Endodermal cell (in vitro differentiated cells): ENCODE measurements at regions not wholly inside any gene's neighbourhood (a gene's known extent, or its start where the extent isn't known, plus 50 kb on each side); places are given as distances from the start of the nearest gene placed in this dataset.
A peak's percentile ranks its signal among the peaks of the same experiment; 100 is the strongest.
"Not testable (repeated sequence)": the region's sequence is repeated elsewhere in the genome, so short reads cannot be mapped to it uniquely, and the experiment has no call there.

Experiments used
- DNase-seq: peaks from one replicate; pipeline ENCODE4 v3.0.0-alpha.2; 2017
- H3K27ac ChIP-seq: 2 replicates; pipeline ENCODE4 v1.5.1; 2013; ENCODE audit warnings: mild to moderate bottlenecking, low read depth, low read length, moderate library complexity
- H3K27me3 ChIP-seq: 2 replicates; pipeline ENCODE4 v1.6.1; 2013; ENCODE audit warnings: mild to moderate bottlenecking, low read length, moderate library complexity; ENCODE audit not compliant: insufficient read depth, control insufficient read depth, poor library complexity, severe bottlenecking
- H3K36me3 ChIP-seq: 2 replicates; pipeline ENCODE4 v1.7.0; 2013; ENCODE audit warnings: mild to moderate bottlenecking, low read length, moderate library complexity; ENCODE audit not compliant: control insufficient read depth, insufficient read depth
- H3K4me1 ChIP-seq: one replicate; pipeline ENCODE4 v1.7.0; 2013; ENCODE audit warnings: low read length; ENCODE audit not compliant: control insufficient read depth, insufficient read depth
- H3K4me3 ChIP-seq: 2 replicates; pipeline ENCODE4 v1.5.1; 2013; ENCODE audit warnings: mild to moderate bottlenecking, low read length, moderate library complexity
- H3K9ac ChIP-seq: 2 replicates; pipeline ENCODE4 v1.6.1; 2013; ENCODE audit warnings: mild to moderate bottlenecking, low read length, moderate library complexity; ENCODE audit not compliant: poor library complexity, severe bottlenecking; ENCODE audit errors: extremely low read depth
- H3K9me3 ChIP-seq: 2 replicates; pipeline ENCODE4 v1.6.1; 2013; ENCODE audit warnings: mild to moderate bottlenecking, low read length, moderate library complexity; ENCODE audit not compliant: control insufficient read depth
- H3K27ac Mint-ChIP-seq: 2 replicates; pipeline ENCODE4 v1.8.0; 2020; ENCODE audit warnings: mixed read lengths
- H3K27me3 Mint-ChIP-seq: 2 replicates; pipeline ENCODE4 v1.8.0; 2021; ENCODE audit warnings: mild to moderate bottlenecking, mixed read lengths; ENCODE audit not compliant: insufficient read depth
- H3K36me3 Mint-ChIP-seq: 2 replicates; pipeline ENCODE4 v1.8.0; 2020; ENCODE audit warnings: low read depth, mixed read lengths
- H3K4me1 Mint-ChIP-seq: 2 replicates; pipeline ENCODE4 v1.8.0; 2020; ENCODE audit warnings: mixed read lengths
- H3K4me3 Mint-ChIP-seq: 2 replicates; pipeline ENCODE4 v1.8.0; 2020; ENCODE audit warnings: mild to moderate bottlenecking, moderate library complexity, mixed read lengths
- H3K9me3 Mint-ChIP-seq: 2 replicates; pipeline ENCODE4 v1.8.0; 2020; ENCODE audit warnings: mild to moderate bottlenecking, mixed read lengths
- CTCF ChIP-seq: fragments of 200-600 bp; sonication (generic); conservative IDR thresholded peaks from 2 replicates; pipeline ENCODE4 v1.5.0; 2021; ENCODE audit warnings: antibody characterized with exemption, mild to moderate bottlenecking
- WGBS, 2 experiments: methylation state at CpG; one replicate each; pipeline versions ENCODE4 v1.1.5 to v1.1.7; 2013; ENCODE audit warnings: missing lambda C conversion rate in 2 of 2, mixed read lengths in 1 of 2; ENCODE audit not compliant: insufficient coverage in 1 of 2, insufficient read length in 1 of 2; 5-methylcytosine and 5-hydroxymethylcytosine counted together

- Histone ChIP-seq H3K4me3 (no peak overlapping the region), H3K27ac (no peak overlapping the region), H3K9me3 (peaks cover 5% of the 10 kb centered on the region), H3K27me3 (no peaks in the 10 kb centered on the region), H3K9ac (no peak overlapping the region), H3K4me1 (no peaks in the 10 kb centered on the region), H3K36me3 (peaks cover 5% of the 10 kb centered on the region)
- no peak overlapping the region for H3K27ac Mint-ChIP-seq
- no peak overlapping the region for H3K4me3 Mint-ChIP-seq
- peaks cover 38% of the 10 kb centered on the region for H3K36me3 Mint-ChIP-seq
- no peaks in the 10 kb centered on the region for H3K27me3 Mint-ChIP-seq
- peaks cover 19% of the 10 kb centered on the region for H3K9me3 Mint-ChIP-seq
- DNase-seq = no peak
- H3K4me1 Mint-ChIP-seq = peaks cover 6% of the 10 kb centered on the region
- TF ChIP-seq CTCF = no peak
- WGBS, 2 experiments = 100% methylated on average over 1 of the region's 1 CpG; no CpG with 5 or more reads in 1 of the 2 experiments
Observed at GRCh38 chr3:51604212-51604611, 65.7 kb downstream of the RAD54L2 start.

- 88 to 96% methylated on average over 2 to 3 of the region's 3 CpGs for WGBS, 2 experiments
- peaks cover 5% of the 10 kb centered on the region for H3K36me3 ChIP-seq
- no peaks in the 10 kb centered on the region for H3K27me3 Mint-ChIP-seq
- peaks cover 6% of the 10 kb centered on the region for H3K4me1 Mint-ChIP-seq
- no peak for TF ChIP-seq CTCF
- no peaks in the 10 kb centered on the region for H3K27me3 ChIP-seq
- no peak for DNase-seq
- no peak overlapping the region for H3K27ac ChIP-seq
- peak overlapping the region; percentile 26 for H3K27ac Mint-ChIP-seq
- no peak overlapping the region for H3K4me3 ChIP-seq
- no peaks in the 10 kb centered on the region for H3K4me1 ChIP-seq
- peaks cover 44% of the 10 kb centered on the region for H3K36me3 Mint-ChIP-seq
- H3K9me3 ChIP-seq = peaks cover 7% of the 10 kb centered on the region
- peaks cover 22% of the 10 kb centered on the region for H3K9me3 Mint-ChIP-seq
- no peak overlapping the region for H3K9ac ChIP-seq
- H3K4me3 Mint-ChIP-seq = no peak overlapping the region
Observed at GRCh38 chr3:51605938-51606337, 65.1 kb upstream of the TEX264 start.

- not testable (repeated sequence) for H3K4me1 ChIP-seq, H3K9ac ChIP-seq, H3K36me3 ChIP-seq, H3K4me1 Mint-ChIP-seq, H3K27ac ChIP-seq, H3K4me3 Mint-ChIP-seq, H3K27me3 Mint-ChIP-seq, DNase-seq, H3K27ac Mint-ChIP-seq, H3K27me3 ChIP-seq, H3K4me3 ChIP-seq, H3K9me3 ChIP-seq
- no CpG with 5 or more reads among the region's 4 CpGs for WGBS, 2 experiments
- Mint-ChIP-seq H3K9me3 (peaks cover 22% of the 10 kb centered on the region), H3K36me3 (peaks cover 41% of the 10 kb centered on the region)
Observed at GRCh38 chr3:51606871-51607270, 64.2 kb upstream of the TEX264 start.

- Mint-ChIP-seq H3K9me3 (peaks cover 22% of the 10 kb centered on the region), H3K27ac (peak overlapping the region; percentile 77), H3K36me3 (peaks cover 41% of the 10 kb centered on the region)
- H3K4me1 Mint-ChIP-seq, H3K4me1 ChIP-seq, H3K4me3 ChIP-seq, H3K4me3 Mint-ChIP-seq, H3K9ac ChIP-seq, H3K27ac ChIP-seq, H3K36me3 ChIP-seq, H3K27me3 ChIP-seq, H3K27me3 Mint-ChIP-seq, DNase-seq, H3K9me3 ChIP-seq: not testable (repeated sequence)
- WGBS, 2 experiments = 97 to 99% methylated on average over 12 to 57 of the region's 57 CpGs
Observed at GRCh38 chr3:51607591-51608325, 63.3 kb upstream of the TEX264 start.
